Left hindlimb (tissue), 1 donor: ENCODE measurements at regions not wholly inside any gene's neighbourhood (a gene's known extent, or its start where the extent isn't known, plus 50 kb on each side); places are given as distances from the start of the nearest gene placed in this dataset.
"Not testable (repeated sequence)": the region's sequence is repeated elsewhere in the genome, so short reads cannot be mapped to it uniquely, and the experiment has no call there.

Source experiments
- DNase-seq: peaks from one replicate; pipeline ENCODE4 v3.0.0-alpha.2; 2018

DNA sequence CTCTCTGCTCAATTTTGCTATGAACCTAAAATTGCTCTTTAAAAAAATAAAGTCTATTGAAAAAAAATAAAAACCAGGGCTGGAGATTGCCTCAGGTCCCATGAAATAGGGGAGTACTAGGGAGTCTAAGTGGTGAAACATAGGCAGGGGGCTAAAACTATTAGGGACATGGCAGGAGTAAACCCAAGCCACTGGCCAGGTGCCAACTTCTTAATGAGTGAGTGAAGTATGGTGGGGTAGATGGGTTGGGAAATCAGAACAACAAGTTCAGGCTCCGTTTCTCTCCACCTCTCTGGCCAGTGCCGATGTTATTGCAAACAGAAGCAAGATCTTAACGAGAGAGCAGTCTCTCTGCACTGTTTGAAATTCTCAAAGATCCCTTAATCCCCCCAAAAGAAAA lies 322.4 kb upstream of the CDH5 start:
- DNase-seq = no peak

DNA sequence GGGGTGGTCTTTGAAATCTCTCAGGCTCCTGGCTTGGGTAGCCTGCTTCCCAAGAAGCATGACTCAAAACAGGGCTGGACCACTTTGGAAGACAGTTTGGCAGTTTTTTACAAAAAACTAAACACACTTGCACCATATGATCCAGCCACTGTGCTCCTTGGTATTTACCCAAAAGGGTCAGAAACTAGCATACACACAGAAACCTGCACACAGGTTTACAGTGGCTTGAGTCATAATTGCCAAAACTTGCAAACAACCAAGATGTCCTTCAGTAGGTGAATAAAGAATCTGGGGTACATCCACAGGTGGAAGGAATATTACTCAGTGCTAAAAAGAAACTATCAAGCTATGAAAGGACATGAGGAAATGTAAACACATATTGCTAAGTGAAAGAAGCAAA lies 323.2 kb upstream of the CDH5 start:
- no peak for DNase-seq

DNA sequence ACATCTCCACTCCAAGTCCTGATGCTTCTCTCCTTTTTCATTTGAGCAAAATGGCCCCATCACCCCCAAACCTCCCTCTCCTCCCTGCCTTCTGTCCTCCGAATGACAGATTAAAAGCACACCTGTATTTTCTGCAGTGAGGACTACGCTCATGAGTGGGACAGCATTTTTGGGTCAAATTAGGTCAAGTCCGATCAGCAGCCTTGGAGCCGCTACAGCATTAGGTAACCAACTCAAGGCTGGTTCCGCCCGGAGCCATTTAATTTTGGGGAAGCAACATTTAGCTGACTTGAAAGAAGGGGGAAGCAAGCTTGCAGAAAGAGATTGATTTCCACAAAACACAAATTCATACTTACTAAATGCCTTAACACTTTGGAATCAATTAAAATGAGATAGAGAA lies 324.1 kb upstream of the CDH5 start:
- DNase-seq = no peak

DNA sequence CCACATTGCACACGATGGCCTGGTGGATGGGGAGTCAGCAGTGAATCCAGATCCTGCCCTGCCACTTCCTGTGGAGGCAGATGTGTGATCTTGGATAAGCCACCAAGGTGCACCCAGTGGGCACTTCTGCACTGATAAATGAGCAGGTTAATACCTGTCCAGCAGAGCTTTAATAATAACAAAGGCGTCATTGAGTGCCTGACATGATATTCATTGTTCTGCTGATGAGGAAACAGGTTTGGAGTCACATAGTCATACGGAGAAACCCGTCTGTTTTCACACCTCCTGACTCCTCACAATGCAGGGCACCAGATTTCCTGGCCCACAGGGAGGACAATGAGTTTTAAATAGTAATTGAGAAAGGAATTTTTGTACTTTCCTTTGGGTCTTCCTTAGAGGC lies 324.6 kb upstream of the CDH5 start:
- no peak for DNase-seq

DNA sequence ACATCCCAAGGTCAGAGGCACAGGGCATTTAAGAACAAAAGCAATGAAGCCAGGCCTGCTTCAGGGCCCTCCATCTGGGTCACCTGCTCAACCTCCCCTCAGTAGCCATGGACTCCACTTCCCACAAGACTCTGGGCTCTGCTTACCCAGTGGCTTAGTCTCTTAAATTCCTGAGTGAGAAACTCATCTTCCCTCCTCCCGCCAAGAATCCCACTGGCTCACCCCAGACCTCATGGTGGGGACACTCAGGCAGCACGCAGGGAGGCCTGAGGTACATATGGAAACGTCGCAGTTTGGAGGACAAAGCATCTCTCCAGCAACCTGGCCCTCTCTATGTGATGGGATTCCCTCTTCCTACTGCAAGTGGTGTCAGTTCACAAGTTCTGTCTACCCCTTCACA lies 326.7 kb upstream of the CDH5 start:
- no peak for DNase-seq

DNA sequence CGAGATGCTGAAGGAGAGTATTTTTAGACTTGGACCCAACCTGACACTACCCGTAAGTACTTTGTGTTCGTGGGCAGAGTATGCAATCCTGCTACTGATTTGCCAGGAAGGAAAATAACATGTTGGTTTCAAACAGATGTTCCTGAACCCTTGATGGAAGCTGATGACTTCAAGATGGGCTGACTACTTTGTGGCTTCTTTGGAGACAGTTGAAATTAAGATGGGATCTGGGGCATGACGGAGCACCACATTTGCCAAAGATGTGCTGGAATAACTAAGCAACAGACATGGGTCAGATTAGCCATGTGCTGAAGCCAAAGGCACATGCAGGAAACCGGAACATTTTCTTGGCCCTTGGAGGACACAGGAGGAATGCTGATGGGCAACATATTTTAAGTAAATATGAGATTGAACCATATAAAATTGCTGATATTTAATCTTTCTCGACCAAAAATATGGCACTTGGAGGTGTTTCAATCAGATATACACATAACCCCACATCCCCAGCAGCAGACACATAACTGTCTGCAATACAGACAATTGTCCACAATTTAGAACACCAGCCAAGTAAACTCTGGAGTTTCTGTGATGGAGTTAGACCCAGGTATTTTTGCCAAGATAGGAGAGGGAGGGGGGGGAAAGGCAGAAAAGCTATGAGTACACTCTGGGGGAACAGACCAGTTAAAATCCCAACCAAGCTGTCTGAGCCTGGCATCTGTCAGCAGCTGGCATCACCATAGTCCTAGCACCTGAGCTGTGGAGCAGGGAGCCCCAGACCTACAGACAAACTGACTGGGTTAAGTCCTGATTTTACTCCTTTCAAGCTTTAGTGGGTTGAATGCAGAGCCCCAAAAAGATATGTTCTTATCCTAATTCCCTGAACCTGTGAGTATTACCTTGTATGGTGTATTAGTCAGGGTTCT lies 329.4 kb upstream of the CDH5 start:
- peak; percentile 83 for DNase-seq

DNA sequence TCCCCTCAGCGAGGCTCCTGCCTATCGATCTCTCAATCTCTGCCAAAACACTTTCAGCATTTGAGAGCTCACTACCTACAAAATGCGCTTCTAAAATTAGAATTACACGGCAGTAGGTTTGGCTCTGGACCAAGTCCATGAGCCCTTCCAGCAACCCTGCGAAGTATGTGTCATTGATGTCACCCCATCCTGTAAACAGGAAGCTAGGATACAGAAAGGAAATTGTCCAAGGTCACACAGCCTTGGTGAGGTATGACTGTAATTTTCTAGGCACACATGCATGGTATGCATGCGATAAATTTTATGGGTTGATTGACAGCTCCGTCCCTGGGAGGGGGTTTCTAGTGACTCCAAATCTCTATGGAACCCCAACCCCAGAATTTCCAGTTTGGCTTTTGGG lies 330.3 kb upstream of the CDH5 start:
- DNase-seq = no peak

DNA sequence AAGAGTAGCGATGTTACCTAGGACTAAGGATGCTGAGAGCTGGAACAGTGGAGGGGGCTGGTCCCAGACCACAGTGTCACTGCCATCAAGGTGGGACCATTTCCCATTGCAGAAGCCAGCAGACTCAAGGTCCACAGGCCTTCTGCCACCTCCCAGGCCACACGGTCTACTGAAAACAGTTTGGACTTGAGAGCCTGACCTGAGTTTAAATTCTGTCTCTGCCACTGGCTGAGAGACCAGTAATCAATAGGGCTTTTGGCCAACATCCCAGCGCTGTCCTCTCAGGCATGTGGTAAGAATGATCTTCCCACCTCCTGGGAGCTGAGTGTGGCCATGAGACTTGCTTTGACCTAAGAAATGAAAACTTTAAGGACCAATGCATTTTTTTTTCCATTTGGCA lies 331.4 kb upstream of the CDH5 start:
- DNase-seq = no peak

DNA sequence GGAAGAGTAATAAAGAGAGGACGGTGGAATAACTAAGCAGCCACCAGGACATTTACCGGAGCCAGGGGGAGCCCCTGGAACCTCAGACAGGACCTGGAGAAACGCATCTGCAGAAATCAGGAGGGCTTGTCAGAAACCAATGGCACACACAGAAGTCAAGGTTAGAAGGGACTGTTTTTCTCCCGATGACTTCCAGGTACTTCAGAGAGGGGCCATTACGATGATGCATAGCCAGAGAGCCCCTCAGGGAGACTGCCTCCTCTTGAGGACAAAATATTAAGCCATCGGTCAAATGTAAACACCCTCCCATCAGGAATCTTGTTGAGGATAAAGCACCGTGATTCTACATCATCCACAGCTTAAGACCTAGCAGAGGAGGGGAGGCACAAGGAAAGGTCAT lies 333.6 kb upstream of the CDH5 start:
- no peak for DNase-seq

DNA sequence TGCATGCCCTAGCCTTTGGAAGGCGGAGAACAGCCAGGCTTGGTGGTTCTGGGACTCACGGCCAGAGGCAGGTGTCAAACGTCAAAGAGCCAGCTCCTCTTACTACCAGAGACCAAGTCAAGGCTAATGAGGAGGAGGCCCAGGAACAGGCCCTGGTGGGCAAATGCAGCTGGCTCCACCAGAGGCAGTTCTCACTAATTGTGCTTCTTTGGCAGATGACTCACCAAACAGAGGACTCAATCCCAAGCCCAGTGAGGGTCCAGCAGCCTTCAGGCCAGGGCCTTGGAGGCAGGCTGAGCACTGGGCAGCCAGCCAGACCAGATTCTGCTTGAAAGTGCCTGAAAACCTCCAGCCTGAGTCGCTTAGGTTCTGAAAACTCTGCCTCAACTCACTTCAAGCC lies 336.5 kb upstream of the CDH5 start:
- no peak for DNase-seq

DNA sequence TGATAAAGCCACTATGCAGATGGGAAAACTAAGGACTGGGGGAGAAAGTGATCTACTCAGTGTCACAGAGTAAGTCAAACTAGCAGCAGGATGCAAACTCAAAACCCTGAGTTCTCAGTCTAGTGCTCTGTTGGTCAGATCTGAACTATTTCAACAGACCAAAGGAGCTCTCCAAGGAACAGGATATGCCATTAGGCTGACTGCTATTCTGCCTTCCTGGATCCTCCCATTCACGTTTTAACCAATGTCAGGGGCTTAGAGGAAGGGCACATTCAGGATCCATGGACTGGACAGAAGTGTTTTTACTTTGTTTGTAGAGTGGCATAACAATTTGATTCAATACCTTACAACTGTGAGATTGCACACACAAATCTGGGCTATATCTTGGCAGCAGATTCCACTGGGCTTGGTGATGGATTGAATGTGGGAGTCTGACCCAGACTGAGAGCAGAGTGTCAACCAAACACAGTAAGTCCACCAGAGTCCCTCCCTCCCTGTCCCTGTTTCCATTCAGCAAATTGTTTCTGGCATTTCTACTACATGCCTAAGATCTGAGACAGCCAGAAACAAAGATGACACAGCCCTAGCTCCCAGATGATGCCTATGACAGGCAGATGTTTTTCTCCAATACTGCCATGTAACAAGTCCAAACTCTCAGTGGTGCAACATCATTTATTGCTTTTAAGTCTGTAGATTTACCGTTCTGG lies 337.8 kb upstream of the CDH5 start:
- no peak for DNase-seq

DNA sequence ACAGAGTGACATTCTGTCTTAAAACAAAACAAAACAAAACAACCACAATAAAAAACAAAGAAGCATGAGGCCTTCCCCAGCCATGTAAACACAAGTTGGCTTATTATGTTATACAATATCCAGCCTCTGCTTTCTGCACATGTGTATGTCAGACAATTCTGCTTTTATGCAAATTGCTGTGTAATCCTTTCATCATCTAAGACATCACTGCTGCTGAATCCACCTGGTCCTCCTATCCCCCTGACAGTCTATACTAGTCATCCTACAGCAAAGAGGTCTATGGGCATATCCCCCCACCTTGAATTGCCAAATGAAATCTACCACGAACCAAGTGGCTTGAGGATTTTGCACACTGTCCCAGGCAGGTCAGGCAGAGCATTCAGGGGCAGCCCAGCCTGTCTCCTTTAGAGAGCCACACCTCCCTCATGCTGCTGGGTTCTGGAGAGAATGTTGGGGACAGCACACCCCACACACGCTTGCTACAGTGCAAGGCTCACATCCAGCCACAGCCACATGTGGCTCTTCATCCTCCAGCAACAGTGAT lies 339.6 kb upstream of the CDH5 start:
- no peak for DNase-seq

DNA sequence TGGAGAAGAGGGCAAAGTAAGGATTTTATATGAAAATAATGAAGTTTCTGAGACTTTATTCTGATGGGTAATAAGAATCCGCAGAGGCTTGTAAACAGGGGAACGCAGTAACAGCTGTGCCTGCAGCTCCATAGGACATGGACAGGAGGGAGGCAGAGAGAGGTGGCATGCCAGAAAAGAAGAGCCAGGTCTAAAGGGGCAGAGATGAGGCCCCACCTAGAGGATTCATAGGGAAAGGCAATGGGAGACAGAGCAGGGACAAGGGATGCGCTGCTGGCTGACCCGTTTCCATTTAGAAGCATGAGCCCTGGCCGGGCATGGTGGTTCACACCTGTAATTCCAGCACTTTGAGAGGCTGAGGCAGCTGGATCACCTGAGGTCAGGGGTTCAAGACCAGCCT lies 340.3 kb upstream of the CDH5 start:
- DNase-seq = no peak

DNA sequence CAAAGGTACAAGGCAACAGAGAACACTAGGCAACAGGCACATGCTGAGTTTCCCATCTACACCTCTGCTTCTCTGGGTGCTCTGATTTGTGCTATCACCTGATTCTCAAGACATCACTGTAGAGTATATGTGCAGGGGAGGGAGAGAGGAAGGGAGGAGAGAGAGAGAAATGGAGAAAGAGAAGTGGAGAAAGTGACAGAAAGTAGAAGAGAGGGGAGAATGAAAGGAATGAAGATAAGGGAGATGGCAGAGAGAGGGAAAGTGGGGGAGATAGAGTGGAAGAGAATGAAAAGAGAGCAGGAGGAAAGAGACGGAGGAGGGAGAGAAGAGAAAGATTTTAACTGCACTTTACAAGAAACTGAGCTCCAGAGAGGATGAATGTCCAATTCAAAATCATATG lies 340.7 kb upstream of the CDH5 start:
- no peak for DNase-seq

DNA sequence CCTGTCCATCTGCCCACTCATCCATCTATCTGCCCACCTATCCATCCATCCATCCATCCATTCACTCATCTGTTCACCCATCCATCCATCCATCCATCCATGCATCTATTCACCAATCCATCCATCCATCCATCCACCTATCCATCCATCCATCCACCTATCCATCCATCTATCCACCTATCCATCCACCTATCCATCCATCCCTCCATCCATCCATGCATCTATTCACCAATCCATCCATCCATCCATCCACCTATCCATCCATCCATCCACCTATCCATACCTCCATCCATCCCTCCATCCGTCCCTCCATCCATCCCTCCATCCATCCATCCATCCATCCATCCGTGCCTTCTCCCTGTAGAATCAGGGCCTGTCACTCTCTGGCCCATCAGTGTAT lies 341.9 kb upstream of the CDH5 start:
- DNase-seq = not testable (repeated sequence)

DNA sequence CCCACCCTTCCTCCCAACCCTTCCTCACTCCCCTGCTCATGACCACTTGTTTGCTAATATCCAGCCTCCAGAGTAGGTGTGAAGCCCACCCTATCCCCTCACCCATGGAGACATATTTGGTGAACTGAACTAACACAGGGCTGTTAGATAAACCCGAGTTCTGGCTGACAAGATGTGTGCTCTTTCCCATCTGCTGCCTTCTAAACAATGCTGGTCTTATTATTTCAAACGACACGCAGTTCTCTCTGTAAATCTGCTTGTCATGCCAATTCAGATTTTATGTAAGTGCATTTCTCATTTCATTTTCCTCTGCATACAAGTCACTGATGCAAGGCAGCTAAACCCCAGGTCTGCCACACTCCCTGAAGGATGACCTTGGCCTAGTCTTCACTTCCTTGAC lies 343.0 kb upstream of the CDH5 start:
- DNase-seq = no peak

DNA sequence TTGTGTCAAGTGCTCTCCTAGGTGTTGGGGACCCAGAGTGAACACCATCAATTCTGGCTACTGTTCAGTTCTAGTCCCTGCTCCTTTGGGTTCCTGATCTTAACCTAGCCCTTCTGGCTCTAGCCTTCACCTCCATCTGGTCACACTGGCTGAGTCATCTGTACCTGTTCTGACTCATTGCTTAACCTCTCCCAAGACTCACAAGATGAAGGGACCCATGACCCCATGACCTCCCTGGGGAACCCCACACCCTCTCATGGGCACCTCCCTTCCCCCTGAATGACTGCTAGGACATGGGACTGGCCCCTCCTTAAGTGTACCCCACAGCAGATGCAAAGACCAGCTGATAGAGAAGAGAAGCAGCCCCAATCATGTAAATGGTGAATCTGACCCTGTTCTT lies 345.8 kb upstream of the CDH5 start:
- DNase-seq = no peak

DNA sequence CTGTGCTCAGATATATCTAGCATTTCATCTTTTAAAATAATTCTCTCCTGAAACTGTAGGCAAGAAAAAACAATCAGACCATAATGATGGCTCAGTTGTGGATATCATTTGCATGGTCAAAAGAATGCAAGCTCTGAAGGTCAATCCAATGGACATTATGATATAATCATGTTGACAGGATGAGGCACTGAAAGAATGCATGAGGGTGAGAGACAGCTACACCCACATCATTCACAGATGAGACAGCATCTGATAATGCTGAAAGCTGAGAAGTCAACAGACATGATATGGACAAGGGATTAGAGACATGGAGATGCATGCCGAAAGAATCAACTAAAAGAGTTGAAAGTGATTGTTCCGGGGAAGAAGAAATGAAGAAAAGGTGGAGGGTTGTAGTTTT lies 346.4 kb upstream of the CDH5 start:
- DNase-seq = no peak

DNA sequence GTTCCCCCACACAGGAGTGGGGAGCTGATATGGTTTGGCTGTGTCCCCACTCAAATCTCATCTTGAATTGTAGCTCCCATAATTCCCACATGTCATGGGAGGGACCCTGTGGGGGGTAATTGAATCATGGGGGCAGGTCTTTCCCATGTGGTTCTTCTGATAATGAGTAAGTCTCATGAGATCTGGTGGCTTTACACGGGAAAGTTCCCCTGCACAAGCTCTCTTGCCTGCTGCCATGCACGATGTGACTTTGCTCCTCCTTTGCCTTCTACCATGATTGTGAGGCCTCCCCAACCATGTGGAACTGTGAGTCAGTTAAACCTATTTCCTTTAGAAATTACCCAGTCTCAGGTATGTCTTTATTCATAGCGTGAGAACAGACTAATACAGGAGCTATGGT lies 347.0 kb upstream of the CDH5 start:
- DNase-seq = not testable (repeated sequence)

DNA sequence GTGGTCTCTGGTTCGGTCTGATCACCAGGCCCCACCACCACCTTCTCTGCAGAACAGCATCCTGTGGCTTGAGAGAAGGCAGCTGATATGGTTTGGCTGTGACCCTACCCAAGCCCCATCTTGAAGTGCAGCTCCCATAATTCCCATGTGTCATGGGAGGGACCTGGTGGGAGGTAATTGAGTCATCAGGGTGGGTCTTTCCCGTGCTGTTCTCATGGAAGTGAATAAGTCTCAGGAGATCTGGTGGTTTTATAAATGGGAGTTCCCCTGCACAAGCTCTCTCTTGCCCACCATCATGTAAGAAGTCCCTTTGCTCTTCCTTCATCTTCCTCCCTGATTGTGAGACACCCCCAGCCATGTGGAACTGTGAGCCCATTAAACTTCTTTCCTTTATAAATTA lies 352.3 kb upstream of the CDH5 start:
- DNase-seq = no peak

DNA sequence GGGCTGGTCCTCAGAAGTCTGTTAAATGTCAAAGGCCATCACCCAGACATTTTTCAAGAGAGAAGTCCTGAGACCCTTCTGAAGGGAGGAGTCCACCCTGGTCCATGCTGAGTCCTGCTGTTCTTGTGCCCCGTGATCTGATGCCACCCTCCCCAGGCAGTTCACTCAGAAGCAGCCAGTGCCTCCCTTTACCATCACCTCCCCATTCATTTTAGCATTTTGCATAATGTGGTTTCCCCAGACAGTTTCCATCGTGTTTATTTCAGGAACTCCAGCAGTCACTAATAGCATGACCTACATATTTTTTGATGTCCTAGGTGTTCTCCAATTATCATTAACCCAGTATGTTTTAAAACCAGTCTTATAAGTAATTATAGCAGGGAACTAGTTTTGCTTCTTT lies 353.0 kb upstream of the CDH5 start:
- no peak for DNase-seq

DNA sequence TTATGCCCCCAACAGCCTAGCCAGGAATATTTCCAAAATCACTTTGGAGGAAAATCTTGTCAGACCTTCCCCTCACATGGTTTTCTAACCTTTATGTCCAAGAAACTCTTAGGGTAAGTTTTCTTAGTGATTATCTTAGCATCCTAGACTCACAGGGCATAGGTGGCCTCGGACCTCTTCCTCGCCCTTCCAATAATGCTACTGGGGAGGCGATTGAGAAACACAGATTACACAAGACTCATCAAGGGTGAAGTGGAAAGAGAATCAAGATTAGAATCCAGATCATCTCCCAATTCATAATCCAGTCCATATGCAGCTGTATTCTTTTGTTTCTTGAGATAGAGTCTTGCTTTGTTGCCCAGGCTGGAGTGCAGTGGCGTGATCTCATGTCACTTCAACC lies 358.4 kb upstream of the CDH5 start:
- no peak for DNase-seq

DNA sequence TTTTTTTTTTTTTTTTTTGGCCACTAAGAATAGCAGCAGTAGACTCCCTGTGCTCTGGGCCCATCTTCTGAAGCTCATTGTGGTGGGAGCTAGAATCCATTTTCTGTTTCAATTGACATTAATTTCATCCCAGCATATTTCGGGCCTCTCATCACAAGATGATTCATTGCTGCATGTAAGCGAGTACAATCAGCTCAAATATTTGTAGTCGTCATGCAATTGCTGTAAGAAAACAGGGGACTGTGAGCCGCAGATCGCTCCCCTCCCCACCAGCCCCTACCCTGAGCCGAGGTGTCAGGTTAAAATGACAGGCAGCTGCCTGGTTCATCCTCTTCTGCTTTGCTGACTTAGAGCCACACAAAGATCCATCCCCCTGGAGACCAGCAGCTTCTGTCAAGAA lies 358.8 kb upstream of the CDH5 start:
- DNase-seq = no peak

DNA sequence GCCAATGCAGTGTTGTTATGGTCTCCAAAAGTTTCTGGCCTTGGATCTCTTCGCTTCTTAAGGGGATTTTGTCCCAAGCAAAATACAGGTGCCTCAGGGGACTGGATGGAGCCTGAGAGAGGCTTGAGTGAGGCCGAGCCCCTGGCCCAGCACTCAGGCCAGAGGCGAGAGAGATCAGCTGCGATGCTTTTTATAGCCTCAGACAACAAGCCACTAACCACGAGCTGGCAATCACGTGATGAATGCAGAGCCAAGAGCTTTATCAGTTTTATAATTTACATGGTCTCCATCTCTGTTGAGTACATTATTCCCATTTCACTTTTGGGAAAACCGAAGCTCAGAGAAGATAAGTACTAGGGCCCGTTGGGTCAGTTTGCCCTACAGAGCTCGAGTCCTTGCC lies 360.0 kb upstream of the CDH5 start:
- no peak for DNase-seq
